Fibroblast of skin of left biceps (primary cell): ENCODE measurements at regions not wholly inside any gene's neighbourhood (a gene's known extent, or its start where the extent isn't known, plus 50 kb on each side); places are given as distances from the start of the nearest gene placed in this dataset.

Experiments used
- DNase-seq, 2 experiments: peaks; one replicate each; pipeline ENCODE4 v3.0.0-alpha.2; 2013; ENCODE audit warnings: low read depth in 2 of 2

DNA sequence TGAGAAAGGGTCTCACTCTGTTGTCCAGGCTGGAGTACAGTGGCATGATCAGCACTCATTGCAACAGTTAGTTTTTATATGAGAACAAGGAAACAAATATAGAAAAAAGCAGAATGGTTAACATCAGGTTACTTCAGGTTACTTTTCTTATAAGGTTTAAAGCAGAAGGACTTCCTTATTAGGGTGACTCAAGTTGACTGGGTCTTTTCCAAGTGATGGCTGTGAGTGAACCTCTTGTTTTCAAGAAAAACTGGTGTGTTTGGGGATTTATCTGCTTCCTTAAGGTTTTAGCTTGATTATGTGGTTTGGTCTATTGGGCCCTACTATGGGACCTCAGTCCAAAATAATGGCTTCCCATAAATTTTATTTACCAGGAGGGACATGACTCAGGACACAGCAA lies 99.2 kb downstream of the ARRDC3 start:
- no peak for DNase-seq

DNA sequence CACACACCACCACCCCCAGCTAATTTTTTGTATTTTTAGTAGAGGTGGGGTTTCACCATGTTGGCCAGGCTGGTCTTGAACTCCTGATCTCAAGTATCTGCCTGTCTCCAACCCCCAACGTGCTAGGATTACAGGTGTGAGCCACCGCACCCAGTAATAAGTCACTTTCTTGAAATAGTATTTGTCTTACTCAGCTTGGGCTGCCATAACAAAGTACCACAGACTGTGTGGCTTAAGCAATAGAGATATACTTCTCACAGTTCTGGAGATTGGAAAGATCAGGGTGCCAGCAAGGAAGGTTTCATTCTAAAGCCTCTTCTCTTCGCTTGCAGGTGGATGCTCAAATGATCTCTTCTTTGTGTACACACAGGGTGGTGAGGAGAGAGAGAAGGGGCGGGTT lies 99.8 kb downstream of the ARRDC3 start:
- DNase-seq, result no peak

DNA sequence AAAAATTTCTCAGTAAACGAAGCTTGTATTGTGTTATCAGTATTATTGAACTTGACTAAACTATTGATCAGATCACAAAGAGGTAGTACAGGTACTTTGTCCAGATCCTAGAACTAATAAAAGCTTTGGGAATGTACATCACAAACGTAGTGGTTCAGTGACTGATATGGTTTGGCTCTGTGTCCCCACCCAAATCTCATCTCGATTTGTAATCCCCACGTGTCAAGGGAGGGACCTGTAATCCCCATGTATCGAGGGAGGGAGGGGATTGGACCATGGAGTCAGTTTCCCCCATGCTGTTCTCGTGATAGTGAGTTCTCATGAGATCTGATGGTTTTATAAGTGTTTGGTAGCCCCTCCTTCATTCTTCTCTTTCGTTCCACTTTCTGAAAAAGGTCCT lies 100.9 kb downstream of the ARRDC3 start:
- no peak for DNase-seq

DNA sequence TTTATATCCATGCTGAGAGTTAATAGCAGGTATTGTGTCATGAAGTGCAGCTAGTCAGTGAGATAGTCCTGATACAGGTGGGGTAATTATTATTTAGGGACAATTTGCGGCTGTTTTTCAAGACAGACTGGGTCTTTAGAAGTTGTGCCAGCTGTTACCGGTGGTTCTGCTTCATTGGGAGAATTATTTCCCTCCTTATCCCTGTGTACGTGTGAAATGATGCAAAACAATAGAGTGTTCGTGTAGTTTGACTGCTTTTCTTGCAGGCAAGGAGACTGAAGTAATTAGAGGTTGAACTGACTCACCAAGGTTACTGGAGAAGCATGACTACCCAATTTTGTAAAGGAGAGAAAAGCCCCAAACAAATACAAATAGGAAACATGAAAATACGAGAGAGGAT lies 101.7 kb downstream of the ARRDC3 start:
- DNase-seq, result no peak

DNA sequence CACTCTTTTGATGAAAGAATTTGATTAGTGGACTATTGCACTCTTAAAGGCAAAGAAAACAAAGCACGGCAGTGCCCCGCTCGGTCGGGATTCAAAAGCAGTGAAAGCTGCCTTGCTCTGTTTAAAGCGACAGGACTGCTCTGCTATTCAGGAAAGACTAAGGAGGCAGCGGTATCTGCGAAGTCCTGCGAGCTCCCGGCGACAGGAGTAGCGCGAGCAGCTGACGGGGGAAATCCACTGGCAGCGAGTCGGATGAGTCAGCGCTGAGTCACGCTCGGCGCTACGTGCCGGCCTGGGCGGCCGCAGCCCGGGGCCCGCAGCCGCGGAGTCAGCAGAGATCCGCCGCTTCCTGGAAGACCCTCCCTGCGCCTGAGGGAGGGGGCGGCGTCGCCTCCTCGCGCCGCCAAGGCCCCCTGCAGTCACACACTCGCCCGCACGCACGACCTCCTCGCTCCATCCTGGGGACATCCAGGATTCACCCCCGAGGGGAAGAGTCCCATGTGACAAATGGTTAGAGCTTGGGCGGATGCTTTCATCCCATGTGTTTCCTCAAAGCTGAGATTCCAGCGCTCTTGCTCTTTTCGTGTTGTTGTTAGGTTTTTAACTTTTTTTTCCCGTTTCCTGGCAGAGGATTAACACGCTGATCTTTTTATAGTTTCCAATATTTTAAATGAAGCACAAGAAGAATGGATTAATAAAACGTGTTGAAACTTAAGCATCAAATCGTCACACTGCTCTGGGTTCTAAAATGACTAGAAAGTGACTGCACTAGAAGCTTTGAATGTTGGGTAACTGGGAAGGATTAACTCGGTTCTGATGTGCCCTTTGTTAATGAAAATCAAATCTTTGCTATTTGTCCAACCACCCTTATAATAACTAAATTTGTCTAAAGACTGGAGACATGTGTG lies 102.5 kb downstream of the ARRDC3 start:
- DNase-seq, result peak; percentile 92 to 94

DNA sequence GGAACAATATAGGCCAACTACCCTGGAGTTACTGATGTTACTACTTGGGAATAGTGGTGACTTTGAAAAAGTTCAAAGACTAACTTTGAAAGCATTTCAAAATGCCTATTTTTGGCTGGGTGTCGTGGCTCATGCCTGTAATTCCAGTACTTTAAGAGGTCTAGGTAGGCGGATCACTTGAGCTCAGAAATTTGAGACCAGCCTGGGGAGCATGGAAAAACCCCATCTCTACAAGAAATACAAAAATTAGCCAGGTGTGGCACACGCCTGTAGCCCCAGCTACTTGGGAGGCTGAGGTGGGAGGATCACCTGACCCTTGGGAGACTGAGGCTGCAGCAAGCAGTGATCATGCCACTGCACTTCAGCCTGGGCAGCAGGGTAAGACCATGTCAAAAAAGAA lies 105.3 kb downstream of the ARRDC3 start:
- DNase-seq, result no peak

DNA sequence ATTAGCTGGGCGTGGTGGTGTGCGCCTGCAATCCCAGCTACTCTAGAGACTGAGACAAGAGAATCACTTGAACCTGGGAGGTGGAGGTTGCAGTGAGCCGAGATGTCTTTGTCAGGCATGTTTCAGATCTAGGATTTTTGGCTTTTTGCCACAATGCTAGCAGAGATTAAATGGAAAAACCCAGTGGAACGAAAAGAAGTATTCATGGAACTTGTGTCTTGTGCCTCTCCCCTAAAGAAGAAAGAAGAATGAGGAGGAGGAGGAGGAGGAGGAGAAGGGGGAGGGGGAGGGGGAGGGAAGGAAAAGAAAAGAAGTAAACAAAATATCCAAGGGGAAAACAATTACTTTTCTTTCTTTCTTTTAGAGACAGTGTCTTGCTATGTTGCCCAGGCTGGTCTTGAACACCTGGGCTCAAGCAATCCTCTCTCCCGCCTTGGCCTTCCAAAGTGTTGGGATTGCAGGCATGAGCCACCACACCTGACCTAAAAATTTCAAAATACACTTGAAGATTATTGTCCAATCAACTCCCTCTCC lies 106.0 kb downstream of the ARRDC3 start:
- DNase-seq, result no peak

DNA sequence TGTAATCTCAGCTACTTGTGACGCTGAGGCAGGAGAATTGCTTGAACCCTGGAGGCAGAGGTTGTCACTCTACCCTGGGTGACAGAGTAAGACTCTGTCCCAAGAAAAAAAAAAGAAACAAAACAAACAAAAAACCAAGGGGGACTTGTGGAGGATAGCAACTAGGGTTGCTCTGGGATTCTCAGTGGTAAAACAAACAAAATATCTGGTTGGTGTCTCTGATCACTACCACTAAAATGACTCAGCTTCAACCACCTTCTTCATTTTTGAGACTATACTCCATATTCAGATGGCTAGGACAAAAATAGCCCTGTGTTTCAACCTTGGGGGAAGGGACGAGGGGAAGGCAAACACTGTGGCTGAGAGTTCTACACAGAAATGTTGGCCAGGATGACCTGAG lies 110.3 kb downstream of the ARRDC3 start:
- DNase-seq, result no peak

DNA sequence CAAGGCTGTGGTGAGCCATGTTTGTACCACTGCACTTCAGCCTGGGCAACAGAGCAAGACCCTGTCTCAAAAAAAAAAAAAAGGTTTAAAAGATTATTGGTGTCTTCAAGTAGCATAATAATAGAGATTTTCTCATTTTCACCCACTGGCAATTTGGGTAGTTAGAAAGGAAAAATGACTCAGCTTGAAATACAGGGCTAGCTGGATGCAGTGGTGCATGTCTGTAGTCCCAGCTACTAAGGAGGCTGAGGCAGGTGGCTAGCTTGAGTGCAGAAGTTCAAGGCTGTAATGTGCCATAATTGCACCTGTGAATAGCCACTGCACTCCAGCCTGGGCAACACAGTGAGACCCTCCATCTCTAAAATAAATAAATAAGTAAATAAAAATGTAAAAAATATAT lies 111.1 kb downstream of the ARRDC3 start:
- no peak for DNase-seq

DNA sequence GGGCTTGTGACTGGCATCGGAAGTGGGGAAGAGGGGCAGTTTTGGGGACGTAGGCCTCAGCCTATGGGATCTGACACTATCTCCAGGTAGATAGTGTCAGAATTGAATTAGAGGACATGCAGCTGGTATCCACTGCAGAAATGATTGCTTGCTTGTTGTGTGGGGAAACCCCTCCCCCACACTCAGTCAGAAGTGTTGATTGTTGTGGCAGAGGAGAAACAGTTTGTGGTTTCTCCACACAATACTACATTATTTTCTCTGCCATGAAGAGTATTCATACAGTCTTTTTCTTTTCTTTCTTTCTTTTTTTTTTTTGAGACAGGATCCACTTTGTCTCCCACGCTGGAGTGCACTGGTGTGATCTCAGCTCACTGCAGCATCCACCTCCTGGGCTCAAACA lies 113.9 kb downstream of the ARRDC3 start:
- no peak for DNase-seq

DNA sequence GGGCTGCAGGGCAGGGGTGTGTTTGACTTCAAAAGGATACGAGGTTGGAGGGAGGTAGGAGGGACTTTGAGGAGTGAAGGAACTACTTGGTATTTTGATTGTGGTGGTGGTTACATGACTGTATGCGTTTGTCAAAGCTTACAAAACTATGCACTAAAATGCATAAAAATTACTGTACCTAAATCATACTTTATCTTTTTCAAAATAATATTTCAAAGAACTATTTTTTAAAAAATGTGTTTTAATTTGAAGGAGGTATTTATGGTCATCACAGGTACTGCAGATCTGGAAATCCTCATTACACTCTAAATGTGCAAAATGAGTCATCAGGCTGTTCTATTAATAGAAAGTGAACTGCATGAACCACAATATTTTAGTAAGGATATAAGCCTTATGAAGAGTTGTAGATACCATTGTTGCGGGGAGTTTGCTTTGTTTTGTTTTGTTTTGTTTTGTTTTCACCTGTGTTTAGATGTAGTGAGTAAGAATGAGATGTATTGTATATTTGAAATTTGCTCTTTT lies 116.9 kb downstream of the ARRDC3 start:
- peak in 1 of 2 experiments; percentile 23 for DNase-seq

DNA sequence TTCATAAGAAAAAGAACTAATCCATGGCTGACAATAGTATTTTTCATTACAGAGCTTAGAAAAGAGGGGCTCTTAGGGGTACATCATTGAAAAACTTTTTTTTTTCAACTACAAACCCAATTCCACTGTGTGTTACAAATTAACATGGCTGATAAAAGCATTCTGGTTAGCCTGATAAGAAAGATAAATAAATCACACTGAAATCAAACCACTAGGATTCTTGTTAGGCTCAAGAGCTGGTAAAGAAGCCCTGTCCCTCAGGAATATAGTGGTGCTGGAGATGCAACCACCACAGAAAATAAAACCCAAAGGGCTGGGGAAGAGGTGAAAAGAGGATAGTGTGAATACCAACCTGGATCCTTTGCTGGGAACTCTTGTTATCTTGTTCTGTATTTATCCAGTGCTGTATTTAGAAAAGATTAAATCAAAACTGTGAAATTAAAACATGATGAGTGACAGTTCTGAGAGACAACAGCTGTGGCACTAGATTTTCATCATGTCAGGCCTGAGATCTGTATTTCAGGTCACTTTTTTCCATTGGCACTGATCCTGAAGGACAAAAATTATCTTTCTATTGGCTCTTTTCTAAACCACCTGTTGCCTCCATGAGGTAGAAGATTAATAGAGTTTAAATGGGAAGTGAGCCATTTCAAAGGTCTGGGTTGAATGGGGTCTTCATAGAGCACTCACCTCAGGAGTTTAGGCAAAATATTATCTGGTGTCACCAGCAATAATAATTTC lies 118.6 kb downstream of the ARRDC3 start:
- no peak for DNase-seq

DNA sequence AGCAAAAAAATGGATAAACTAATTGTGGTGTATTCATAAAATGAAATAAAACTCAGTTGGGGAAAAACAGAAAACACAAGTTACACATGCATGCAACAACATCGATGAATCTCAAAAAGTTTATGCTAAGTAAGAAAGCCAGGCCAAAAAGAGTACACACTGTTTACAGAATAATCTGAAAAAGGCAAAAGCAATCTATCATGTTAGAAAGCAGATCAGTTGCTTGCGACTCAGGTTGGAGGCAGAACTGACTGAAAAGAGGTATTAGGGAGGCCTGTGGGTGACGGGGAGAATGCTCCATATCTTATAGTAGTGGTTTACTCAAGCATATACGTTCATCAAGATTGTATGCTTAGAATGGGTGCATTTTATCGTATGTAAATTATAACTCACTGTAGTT lies 119.2 kb downstream of the ARRDC3 start:
- no peak for DNase-seq

DNA sequence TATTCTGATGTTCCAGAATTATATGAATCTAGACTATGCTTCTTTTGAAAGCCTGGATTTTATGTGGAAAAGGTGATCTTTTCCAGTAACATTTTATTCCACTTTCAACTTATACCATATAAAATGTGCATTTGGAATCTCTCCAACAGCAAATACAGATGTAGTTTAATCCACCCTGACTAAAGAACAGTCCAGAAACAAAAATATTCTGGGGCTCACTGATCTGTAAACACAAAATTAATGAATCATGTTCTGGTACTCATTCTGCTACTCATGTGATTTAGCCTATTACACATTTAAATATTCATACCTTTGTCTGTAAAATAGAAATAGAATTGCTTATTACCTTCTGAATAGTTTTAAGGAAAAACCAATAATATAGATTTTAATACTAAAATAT lies 125.8 kb downstream of the ARRDC3 start:
- DNase-seq, result no peak

DNA sequence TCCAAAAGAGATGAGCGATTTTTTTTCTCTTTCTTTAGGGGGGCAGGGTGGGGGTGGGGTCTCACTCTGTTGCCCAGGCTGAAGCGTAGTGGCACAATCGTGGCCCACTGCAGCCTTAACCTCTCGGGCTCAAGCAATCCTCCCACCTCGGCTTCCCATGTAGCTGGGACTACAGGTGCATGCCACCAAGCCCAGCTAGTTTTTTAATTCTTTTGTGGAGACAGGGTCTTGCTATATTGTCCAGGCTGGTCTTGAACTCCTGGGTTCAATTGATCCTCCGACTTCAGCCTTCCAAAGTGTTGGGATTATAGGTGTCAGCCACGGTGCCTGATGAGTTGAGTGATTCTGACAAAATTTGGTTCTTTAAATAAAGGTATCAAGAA lies 127.0 kb downstream of the ARRDC3 start:
- DNase-seq, result no peak

DNA sequence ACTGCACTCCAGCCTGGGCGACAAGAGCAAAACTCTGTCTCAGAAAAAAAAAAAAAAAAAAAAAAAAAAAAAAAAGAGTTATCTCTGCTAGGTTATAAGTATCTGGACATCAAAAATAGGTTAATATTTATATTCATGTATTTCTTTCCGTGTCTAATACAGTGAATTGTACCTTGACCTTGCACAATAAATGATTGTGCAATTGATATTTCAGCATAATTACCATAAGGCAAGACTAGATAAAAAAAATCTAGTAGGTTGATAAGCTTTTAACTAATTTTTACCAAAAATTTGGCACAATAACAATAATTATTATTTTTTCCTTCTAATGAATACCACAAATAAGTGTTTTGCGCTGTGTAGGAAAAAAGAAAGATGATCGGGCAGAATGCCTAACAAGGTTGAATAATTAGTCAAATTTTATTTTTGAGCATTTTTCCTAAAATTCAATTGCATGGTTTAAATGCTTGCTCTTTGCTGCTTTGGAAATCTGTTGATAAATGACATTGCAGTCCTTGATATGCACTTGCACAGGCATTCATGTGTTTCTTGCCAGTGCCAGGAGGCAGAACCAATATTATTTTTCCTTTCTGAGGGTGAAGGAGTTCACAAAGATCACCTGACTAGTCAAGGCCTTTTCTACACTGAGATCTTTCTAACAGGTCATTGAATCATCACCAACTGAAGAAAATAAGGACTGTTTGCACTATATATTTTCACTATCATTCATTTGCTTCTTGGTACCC lies 127.5 kb downstream of the ARRDC3 start:
- DNase-seq, result no peak

DNA sequence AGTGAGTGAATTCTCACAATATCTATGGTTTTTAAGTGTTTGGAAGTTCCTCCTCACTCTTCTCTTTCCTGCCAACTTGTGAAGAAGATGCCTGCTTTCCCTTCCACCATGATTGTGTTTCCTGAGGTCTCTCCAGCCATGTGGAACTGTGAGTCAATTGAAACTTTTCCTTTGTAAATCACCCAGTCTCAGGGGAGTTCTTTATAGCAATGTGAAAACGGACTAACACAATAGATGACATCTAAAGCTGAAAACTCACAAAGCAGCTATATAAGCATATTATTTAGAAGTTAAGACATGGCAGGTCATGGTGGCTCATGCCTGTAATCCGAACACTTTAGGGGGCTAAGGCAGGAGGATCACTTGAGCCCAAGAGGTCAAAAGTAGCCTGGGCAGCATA lies 130.2 kb downstream of the ARRDC3 start:
- no peak for DNase-seq

DNA sequence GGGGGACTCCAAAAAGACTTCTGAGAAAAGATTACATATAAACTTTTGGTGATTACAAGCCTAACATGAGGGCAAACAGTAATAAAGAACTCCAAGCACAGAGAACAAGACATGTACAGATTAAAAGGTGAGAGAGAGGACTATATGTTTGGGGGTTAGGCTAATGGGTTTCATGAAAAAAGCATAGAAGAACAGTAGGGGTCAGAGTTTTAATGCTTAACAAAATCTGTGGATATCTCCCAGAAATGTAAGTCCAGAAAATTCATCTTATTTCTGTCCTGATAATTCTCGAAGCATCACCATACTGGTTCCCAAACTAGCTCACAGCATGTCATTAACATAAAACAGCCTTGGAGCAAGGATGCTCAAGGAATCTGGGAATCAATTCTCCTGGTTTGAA lies 137.2 kb downstream of the ARRDC3 start:
- DNase-seq, result no peak

DNA sequence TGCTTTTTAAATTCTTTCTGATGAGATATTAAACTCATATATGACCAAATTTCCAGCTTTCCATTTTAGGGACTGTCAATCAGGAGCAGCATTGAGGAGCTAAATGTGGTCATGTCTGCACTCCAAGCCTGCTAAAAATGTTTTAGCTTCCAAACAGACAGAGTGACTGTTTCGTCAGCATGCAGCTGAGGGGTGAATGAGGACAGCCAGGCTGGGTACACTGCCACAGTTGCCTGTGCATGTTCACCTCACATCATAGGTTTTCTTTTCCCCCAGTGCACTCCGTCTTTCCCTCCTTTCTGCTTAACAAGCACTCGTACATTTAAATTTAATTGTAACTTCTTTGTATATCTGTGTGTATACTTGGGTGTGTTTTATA lies 138.1 kb downstream of the ARRDC3 start:
- no peak for DNase-seq

DNA sequence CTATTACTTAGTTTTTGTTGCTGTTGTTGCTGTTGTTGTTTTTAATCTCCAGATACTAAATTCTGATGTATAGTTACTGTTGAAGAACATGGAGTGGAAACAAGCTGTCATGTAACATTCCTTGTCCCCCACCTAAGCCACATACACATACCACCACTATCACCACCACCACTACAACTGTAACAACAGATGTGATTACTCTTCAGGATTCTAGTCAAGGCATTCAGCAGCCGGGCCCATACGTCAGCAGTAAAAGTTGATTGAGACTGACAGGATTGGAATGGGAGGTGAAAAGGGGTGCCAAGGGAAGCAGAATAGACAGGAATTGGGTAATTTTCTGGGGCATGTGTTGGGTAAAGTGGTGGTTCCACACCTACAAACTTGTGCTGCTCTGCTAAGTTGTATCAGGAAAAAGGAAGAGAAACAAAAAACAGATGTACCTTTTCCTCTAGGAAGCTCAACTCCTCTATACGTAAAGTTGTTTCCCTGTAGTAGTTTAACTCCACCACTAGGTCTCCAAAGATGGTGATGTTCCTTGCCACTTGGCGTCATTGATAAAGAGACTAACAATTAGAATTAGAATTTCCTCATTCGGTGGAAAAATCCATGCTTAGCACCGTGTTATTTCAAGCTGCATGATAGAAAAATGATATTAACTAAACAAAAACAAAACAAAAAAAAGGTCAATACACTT lies 138.6 kb downstream of the ARRDC3 start:
- no peak for DNase-seq

DNA sequence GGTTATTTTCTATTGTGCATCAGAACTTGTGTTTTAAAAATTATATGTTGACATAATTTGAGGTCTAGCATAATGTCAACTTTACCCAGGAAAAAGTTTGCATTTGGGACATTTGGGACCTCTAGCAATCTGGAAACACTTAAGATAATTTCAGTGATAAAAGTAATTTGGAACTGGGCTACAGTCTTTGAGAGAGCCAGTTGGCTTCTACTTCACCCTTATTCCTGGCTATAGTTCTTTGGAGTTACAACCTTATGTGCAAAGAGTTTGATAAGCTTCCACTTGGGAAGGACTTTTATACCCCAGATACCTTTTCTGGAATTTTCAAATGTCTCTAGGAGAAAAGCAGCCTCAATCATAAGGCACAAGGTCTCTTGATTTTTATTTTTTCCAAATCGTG lies 139.3 kb downstream of the ARRDC3 start:
- no peak for DNase-seq
